ENCODE measurements at regions not wholly inside any gene's neighbourhood (a gene's known extent, or its start where the extent isn't known, plus 50 kb on each side); places are given as distances from the start of the nearest gene placed in this dataset.

DNA sequence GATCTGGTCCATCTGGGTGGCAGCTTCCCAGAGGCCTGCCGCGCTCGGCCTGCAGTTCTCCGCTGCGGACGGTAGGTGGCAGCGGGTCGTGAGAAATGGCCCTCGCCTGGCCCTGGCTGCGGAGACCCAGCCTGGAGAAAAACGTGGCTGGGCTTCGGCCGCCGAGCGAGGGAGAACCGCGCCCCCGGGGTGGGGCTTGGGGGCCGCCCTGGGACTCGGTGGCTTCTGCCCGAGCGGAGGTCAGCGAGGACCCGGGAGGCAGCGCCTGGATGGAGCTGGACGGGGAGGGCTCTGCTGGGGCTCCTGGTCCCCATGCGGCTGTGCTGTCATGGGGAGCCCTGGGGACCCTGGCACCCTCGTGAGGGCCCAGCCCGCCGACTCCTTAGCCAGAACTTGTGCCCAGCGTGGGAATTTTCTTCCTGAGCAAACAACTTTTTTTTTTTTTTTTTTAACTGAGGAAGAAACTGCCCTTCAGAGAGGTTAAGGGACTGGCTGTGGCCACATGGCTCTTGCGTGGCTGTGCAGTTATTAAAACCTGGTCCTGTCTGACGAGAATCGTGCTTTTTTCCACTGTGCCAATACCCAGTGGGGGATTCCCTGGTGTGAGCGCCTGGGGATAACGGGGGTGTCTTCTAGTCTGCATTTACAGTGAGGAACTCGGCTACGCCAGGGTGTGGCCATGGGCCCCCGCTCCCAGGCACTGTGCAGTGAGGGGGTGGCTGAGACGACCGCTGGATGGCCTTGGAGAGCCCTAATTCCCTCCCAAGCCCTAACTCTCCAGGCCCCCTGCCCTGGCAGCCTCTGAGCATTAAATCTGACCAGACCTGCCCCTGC, 535.6 kb downstream of the INSC start:
- WGBS (ENCODE audit: insufficient coverage) = 2% methylated on average over 34 of the region's 41 CpGs

DNA sequence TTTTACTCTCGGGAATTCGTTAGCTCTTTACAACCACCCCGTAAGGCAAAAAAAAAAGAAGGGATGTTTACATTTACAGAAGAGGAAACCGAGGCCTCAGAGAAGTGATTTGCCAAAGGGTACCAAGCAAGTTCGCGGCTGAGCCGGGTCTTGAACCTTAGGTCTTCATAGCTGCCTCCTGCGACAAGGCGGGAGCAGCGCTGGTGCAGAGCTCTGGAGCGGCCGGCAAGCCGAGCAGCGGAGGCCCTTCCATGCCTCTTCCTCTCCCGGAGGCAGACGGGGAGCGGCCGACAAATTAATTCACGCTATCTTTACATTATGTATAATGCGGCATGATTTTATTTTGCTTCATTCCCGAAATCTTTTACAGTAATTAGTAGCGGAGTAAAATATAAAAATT, 536.3 kb downstream of the INSC start:
- Histone ChIP-seq H3K27ac (ENCODE audit: low read depth, low read length) (peak overlapping the region; percentile 7), H3K4me3 (ENCODE audit: low read depth, low read length) (no peak overlapping the region), H3K9me3 (ENCODE audit: control insufficient read depth, insufficient read depth, low read length) (no peaks in the 10 kb centered on the region), H3K27me3 (ENCODE audit: control insufficient read depth, insufficient read depth, low read length) (peaks cover 9% of the 10 kb centered on the region), H3K4me1 (ENCODE audit: control insufficient read depth, insufficient read depth, low read length) (peaks cover 22% of the 10 kb centered on the region), H3K36me3 (ENCODE audit: control insufficient read depth, insufficient read depth, low read length) (no peaks in the 10 kb centered on the region)
- DNase-seq (ENCODE audit: low read depth in 4 of 6, low spot score in 6 of 6) = peak in 2 of 6 donors; percentile 31 to 40
- 83% methylated on average over 10 of the region's 22 CpGs for WGBS (ENCODE audit: insufficient coverage)

More for the DNA sequence above, 535.6 kb downstream of the INSC start:
- Histone ChIP-seq H3K36me3 (ENCODE audit: control insufficient read depth, insufficient read depth, low read length) (no peaks in the 10 kb centered on the region), H3K4me3 (ENCODE audit: low read depth, low read length) (peak overlapping the region; percentile 35), H3K4me1 (ENCODE audit: control insufficient read depth, insufficient read depth, low read length) (peaks cover 22% of the 10 kb centered on the region), H3K27ac (ENCODE audit: low read depth, low read length) (peak overlapping the region; percentile 76), H3K27me3 (ENCODE audit: control insufficient read depth, insufficient read depth, low read length) (peaks cover 9% of the 10 kb centered on the region), H3K9me3 (ENCODE audit: control insufficient read depth, insufficient read depth, low read length) (no peaks in the 10 kb centered on the region)
- DNase-seq (ENCODE audit: low read depth in 4 of 6, low spot score in 6 of 6) = peak; percentile 83 to 97 (median 88)

GRCh38 chr11:15651816-15652215, 537.1 kb downstream of the INSC start:
- Histone ChIP-seq H3K4me1 (ENCODE audit: control insufficient read depth, insufficient read depth, low read length) (peaks cover 22% of the 10 kb centered on the region), H3K4me3 (ENCODE audit: low read depth, low read length) (peak overlapping the region; percentile 11), H3K27me3 (ENCODE audit: control insufficient read depth, insufficient read depth, low read length) (peaks cover 9% of the 10 kb centered on the region), H3K27ac (ENCODE audit: low read depth, low read length) (peak overlapping the region; percentile 52), H3K9me3 (ENCODE audit: control insufficient read depth, insufficient read depth, low read length) (no peaks in the 10 kb centered on the region), H3K36me3 (ENCODE audit: control insufficient read depth, insufficient read depth, low read length) (no peaks in the 10 kb centered on the region)
- WGBS (ENCODE audit: insufficient coverage) = 28% methylated on average over 8 of the region's 11 CpGs
- peak in 2 of 6 donors; percentile 69 to 70 for DNase-seq (ENCODE audit: low read depth in 4 of 6, low spot score in 6 of 6)

- H3K36me3 ChIP-seq (ENCODE audit: control insufficient read depth, insufficient read depth, low read length) = no peaks in the 10 kb centered on the region
- peaks cover 22% of the 10 kb centered on the region for H3K4me1 ChIP-seq (ENCODE audit: control insufficient read depth, insufficient read depth, low read length)
- DNase-seq (ENCODE audit: low read depth in 4 of 6, low spot score in 6 of 6) = no peak
- H3K27ac ChIP-seq (ENCODE audit: low read depth, low read length) = no peak overlapping the region
- no peaks in the 10 kb centered on the region for H3K9me3 ChIP-seq (ENCODE audit: control insufficient read depth, insufficient read depth, low read length)
- WGBS (ENCODE audit: insufficient coverage) = no CpG with 5 or more reads among the region's 4 CpGs
- H3K4me3 ChIP-seq (ENCODE audit: low read depth, low read length) = no peak overlapping the region
- peaks cover 9% of the 10 kb centered on the region for H3K27me3 ChIP-seq (ENCODE audit: control insufficient read depth, insufficient read depth, low read length)
Measured at GRCh38 chr11:15653191-15653710, 538.5 kb downstream of the INSC start.

- DNase-seq (ENCODE audit: low read depth in 4 of 6, low spot score in 6 of 6) = no peak
- Histone ChIP-seq H3K9me3 (ENCODE audit: control insufficient read depth, insufficient read depth, low read length) (no peaks in the 10 kb centered on the region), H3K36me3 (ENCODE audit: control insufficient read depth, insufficient read depth, low read length) (no peaks in the 10 kb centered on the region), H3K4me3 (ENCODE audit: low read depth, low read length) (no peak overlapping the region), H3K27me3 (ENCODE audit: control insufficient read depth, insufficient read depth, low read length) (peaks cover 9% of the 10 kb centered on the region), H3K4me1 (ENCODE audit: control insufficient read depth, insufficient read depth, low read length) (peaks cover 21% of the 10 kb centered on the region), H3K27ac (ENCODE audit: low read depth, low read length) (no peak overlapping the region)
- WGBS (ENCODE audit: insufficient coverage) = 89% methylated on average over 4 of the region's 4 CpGs
Measured at GRCh38 chr11:15654451-15654850, 539.7 kb downstream of the INSC start.

- H3K27ac ChIP-seq (ENCODE audit: low read depth, low read length) = no peak overlapping the region
- WGBS (ENCODE audit: insufficient coverage) = 98% methylated on average over 5 of the region's 8 CpGs
- no peak overlapping the region for H3K4me3 ChIP-seq (ENCODE audit: low read depth, low read length)
- H3K36me3 ChIP-seq (ENCODE audit: control insufficient read depth, insufficient read depth, low read length) = no peaks in the 10 kb centered on the region
- DNase-seq (ENCODE audit: low read depth in 4 of 6, low spot score in 6 of 6) = no peak
- peaks cover 9% of the 10 kb centered on the region for H3K27me3 ChIP-seq (ENCODE audit: control insufficient read depth, insufficient read depth, low read length)
- H3K4me1 ChIP-seq (ENCODE audit: control insufficient read depth, insufficient read depth, low read length) = peaks cover 10% of the 10 kb centered on the region
- no peaks in the 10 kb centered on the region for H3K9me3 ChIP-seq (ENCODE audit: control insufficient read depth, insufficient read depth, low read length)
Measured at GRCh38 chr11:15655552-15655951, 540.8 kb downstream of the INSC start.

DNA sequence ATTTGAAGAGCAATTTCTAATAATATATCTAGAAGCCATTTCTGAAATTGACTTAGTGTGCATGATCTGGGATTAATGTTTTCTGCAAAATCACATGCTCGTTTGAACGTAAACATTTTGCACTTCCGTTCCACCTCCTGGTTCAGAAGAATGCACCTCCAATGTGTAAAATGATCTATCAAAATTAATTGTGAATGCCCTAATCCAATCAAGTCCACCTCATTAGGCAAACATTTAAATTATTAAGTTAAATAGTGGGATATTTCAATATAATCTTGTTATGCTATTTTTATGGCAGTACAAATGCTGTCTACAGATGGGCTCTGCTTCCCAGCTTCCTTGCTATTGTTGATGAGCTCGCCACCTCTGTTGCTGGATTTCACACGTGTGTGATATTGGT, 542.5 kb downstream of the INSC start:
- 100% methylated on average over 1 of the region's 5 CpGs for WGBS (ENCODE audit: insufficient coverage)
- Histone ChIP-seq H3K27me3 (ENCODE audit: control insufficient read depth, insufficient read depth, low read length) (peaks cover 3% of the 10 kb centered on the region), H3K36me3 (ENCODE audit: control insufficient read depth, insufficient read depth, low read length) (no peaks in the 10 kb centered on the region), H3K9me3 (ENCODE audit: control insufficient read depth, insufficient read depth, low read length) (no peaks in the 10 kb centered on the region), H3K4me3 (ENCODE audit: low read depth, low read length) (no peak overlapping the region), H3K4me1 (ENCODE audit: control insufficient read depth, insufficient read depth, low read length) (no peaks in the 10 kb centered on the region), H3K27ac (ENCODE audit: low read depth, low read length) (no peak overlapping the region)
- no peak for DNase-seq (ENCODE audit: low read depth in 4 of 6, low spot score in 6 of 6)

- DNase-seq (ENCODE audit: low read depth in 4 of 6, low spot score in 6 of 6) = no peak
- WGBS (ENCODE audit: insufficient coverage) = 100% methylated on average over 2 of the region's 3 CpGs
- H3K27ac ChIP-seq (ENCODE audit: low read depth, low read length) = no peak overlapping the region
- no peaks in the 10 kb centered on the region for H3K36me3 ChIP-seq (ENCODE audit: control insufficient read depth, insufficient read depth, low read length)
- no peaks in the 10 kb centered on the region for H3K9me3 ChIP-seq (ENCODE audit: control insufficient read depth, insufficient read depth, low read length)
- no peaks in the 10 kb centered on the region for H3K27me3 ChIP-seq (ENCODE audit: control insufficient read depth, insufficient read depth, low read length)
- no peak overlapping the region for H3K4me3 ChIP-seq (ENCODE audit: low read depth, low read length)
- H3K4me1 ChIP-seq (ENCODE audit: control insufficient read depth, insufficient read depth, low read length) = peaks cover 12% of the 10 kb centered on the region
Measured at GRCh38 chr11:15660496-15660895, 545.8 kb downstream of the INSC start.

DNA sequence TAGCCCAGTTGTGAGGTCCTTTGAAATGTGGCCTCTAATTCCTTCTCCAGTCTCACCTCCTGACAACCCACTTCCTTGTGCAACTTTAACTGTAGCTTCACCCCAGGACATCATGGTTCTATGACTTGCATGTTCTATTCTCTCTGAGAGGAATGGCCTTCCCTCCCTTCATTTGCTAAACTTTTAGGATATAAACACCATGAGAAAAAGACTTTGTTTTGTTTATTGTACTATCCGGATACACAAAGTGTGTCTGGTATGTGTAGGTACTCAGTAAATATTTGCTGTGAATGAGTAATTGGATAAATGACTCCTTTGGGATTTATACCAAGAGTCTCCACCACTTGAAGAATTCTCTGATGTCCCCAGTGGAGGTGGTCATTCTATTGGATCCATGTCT, 547.6 kb downstream of the INSC start:
- WGBS (ENCODE audit: insufficient coverage) = no CpG with 5 or more reads among the region's 1 CpG
- H3K9me3 ChIP-seq (ENCODE audit: control insufficient read depth, insufficient read depth, low read length) = peaks cover 2% of the 10 kb centered on the region
- no peak overlapping the region for H3K27ac ChIP-seq (ENCODE audit: low read depth, low read length)

GRCh38 chr11:15663777-15664218, 549.1 kb downstream of the INSC start:
- Histone ChIP-seq H3K36me3 (ENCODE audit: control insufficient read depth, insufficient read depth, low read length) (no peaks in the 10 kb centered on the region), H3K4me1 (ENCODE audit: control insufficient read depth, insufficient read depth, low read length) (peaks cover 12% of the 10 kb centered on the region), H3K27ac (ENCODE audit: low read depth, low read length) (no peak overlapping the region), H3K4me3 (ENCODE audit: low read depth, low read length) (no peak overlapping the region), H3K27me3 (ENCODE audit: control insufficient read depth, insufficient read depth, low read length) (no peaks in the 10 kb centered on the region), H3K9me3 (ENCODE audit: control insufficient read depth, insufficient read depth, low read length) (peaks cover 3% of the 10 kb centered on the region)
- 22% methylated on average over 7 of the region's 7 CpGs for WGBS (ENCODE audit: insufficient coverage)
- peak in 2 of 6 donors; percentile 55 to 70 for DNase-seq (ENCODE audit: low read depth in 4 of 6, low spot score in 6 of 6)

More for the DNA sequence above, 547.6 kb downstream of the INSC start:
- Histone ChIP-seq H3K4me3 (ENCODE audit: low read depth, low read length) (no peak overlapping the region), H3K4me1 (ENCODE audit: control insufficient read depth, insufficient read depth, low read length) (peaks cover 12% of the 10 kb centered on the region), H3K27me3 (ENCODE audit: control insufficient read depth, insufficient read depth, low read length) (no peaks in the 10 kb centered on the region), H3K36me3 (ENCODE audit: control insufficient read depth, insufficient read depth, low read length) (no peaks in the 10 kb centered on the region)
- DNase-seq (ENCODE audit: low read depth in 4 of 6, low spot score in 6 of 6) = no peak

Data from spinal cord (tissue), 9 donors.